GM12878 (cell line): ENCODE measurements at regions not wholly inside any gene's neighbourhood (a gene's known extent, or its start where the extent isn't known, plus 50 kb on each side); places are given as distances from the start of the nearest gene placed in this dataset.

Experiments used
- BACH1 ChIP-seq: fragments of 450-650 bp; IDR thresholded peaks from 2 replicates; pipeline ENCODE4 v1.6.1; 2017; ENCODE audit warnings: mild to moderate bottlenecking, borderline replicate concordance
- CEBPB ChIP-seq, 2 experiments: fragments of 150-350 bp in 1 of 2; IDR thresholded peaks; 2 replicates each; pipeline ENCODE4 v1.6.1; 2012 to 2014; ENCODE audit warnings: low read depth in 2 of 2, low read length in 2 of 2, borderline replicate concordance in 1 of 2, inconsistent platforms in 1 of 2
- EED ChIP-seq: sonication (generic); IDR thresholded peaks from 2 replicates; pipeline ENCODE4 v1.6.1; 2016; ENCODE audit warnings: antibody characterized with exemption, low read depth
- EP300 ChIP-seq, 2 experiments: fragments of 150-350 bp in 1 of 2; IDR thresholded peaks; 2 replicates each; pipeline ENCODE4 v1.6.1; 2011 to 2012; ENCODE audit warnings: low read depth in 2 of 2, low read length in 2 of 2, borderline replicate concordance in 1 of 2, improper control_type of control experiment in 1 of 2, inconsistent platforms in 1 of 2; ENCODE audit not compliant: control insufficient read depth in 1 of 2
- FOS ChIP-seq: IDR thresholded peaks from 3 replicates; pipeline ENCODE4 v1.6.1; 2011; ENCODE audit warnings: borderline replicate concordance; ENCODE audit not compliant: insufficient read length; ENCODE audit errors: extremely low read depth
- GABPA ChIP-seq: IDR thresholded peaks from 2 replicates; pipeline ENCODE4 v1.6.1; 2014; ENCODE audit warnings: antibody characterized with exemption, low read depth, mild to moderate bottlenecking, inconsistent platforms
- POLR2A ChIP-seq: IDR thresholded peaks from 2 replicates; pipeline ENCODE4 v1.6.1; 2011; ENCODE audit warnings: low read depth, mild to moderate bottlenecking, low read length
- RAD21 ChIP-seq: IDR thresholded peaks from 2 replicates; pipeline ENCODE4 v1.6.1; 2011; ENCODE audit warnings: mild to moderate bottlenecking, low read depth, low read length, moderate library complexity; ENCODE audit not compliant: insufficient read depth
- RAD51 ChIP-seq: fragments of 450-650 bp; IDR thresholded peaks from 2 replicates; pipeline ENCODE4 v1.6.1; 2016; ENCODE audit warnings: moderate library complexity, mild to moderate bottlenecking, inconsistent platforms
- SRF ChIP-seq, 2 experiments: IDR thresholded peaks; 2 replicates each; pipeline ENCODE4 v1.6.1; 2011; ENCODE audit warnings: low read depth in 2 of 2, low read length in 2 of 2, mild to moderate bottlenecking in 1 of 2, moderate library complexity in 1 of 2
- TF ChIP-seq, protein P1 (sequence below), 3 experiments: IDR thresholded peaks in 2 of 3; conservative IDR thresholded peaks in 1 of 3; 2 replicates each; pipeline ENCODE4 v1.5.1; 2011; ENCODE audit warnings: low read depth in 3 of 3, low read length in 3 of 3, mild to moderate bottlenecking in 3 of 3, control low read depth in 2 of 3, moderate library complexity in 2 of 3, inconsistent platforms in 1 of 3, mixed read lengths in 1 of 3; ENCODE audit not compliant: control insufficient read depth in 2 of 3, insufficient read depth in 1 of 3; ENCODE audit errors: extremely low read depth in 1 of 3
- TF ChIP-seq, protein P2 (sequence below): IDR thresholded peaks from 2 replicates; pipeline ENCODE4 v1.6.1; 2011; ENCODE audit warnings: mild to moderate bottlenecking, low read depth, low read length, moderate library complexity; ENCODE audit not compliant: insufficient replicate concordance

GRCh38 chr10:4456776-4457175, 369.2 kb upstream of the AKR1E2 start:
- TF ChIP-seq, protein P1, sequence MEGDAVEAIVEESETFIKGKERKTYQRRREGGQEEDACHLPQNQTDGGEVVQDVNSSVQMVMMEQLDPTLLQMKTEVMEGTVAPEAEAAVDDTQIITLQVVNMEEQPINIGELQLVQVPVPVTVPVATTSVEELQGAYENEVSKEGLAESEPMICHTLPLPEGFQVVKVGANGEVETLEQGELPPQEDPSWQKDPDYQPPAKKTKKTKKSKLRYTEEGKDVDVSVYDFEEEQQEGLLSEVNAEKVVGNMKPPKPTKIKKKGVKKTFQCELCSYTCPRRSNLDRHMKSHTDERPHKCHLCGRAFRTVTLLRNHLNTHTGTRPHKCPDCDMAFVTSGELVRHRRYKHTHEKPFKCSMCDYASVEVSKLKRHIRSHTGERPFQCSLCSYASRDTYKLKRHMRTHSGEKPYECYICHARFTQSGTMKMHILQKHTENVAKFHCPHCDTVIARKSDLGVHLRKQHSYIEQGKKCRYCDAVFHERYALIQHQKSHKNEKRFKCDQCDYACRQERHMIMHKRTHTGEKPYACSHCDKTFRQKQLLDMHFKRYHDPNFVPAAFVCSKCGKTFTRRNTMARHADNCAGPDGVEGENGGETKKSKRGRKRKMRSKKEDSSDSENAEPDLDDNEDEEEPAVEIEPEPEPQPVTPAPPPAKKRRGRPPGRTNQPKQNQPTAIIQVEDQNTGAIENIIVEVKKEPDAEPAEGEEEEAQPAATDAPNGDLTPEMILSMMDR (IDR thresholded peaks at IDR 0.05 in 2 of 3, conservative IDR thresholded peaks at IDR 0.05 in 1 of 3; ENCODE audit: control insufficient read depth in 2 of 3, extremely low read depth in 1 of 3, insufficient read depth in 1 of 3, low read depth in 3 of 3, low read length in 3 of 3), result no peak
- TF ChIP-seq RAD51 (no peak), RAD21 (no peak), EP300 (IDR thresholded peaks at IDR 0.05; ENCODE audit: borderline replicate concordance in 1 of 2, control insufficient read depth in 1 of 2, low read depth in 2 of 2, low read length in 2 of 2) (no peak), BACH1 (no peak), POLR2A (no peak), FOS (no peak), CEBPB (IDR thresholded peaks at IDR 0.05; ENCODE audit: borderline replicate concordance in 1 of 2, low read depth in 2 of 2, low read length in 2 of 2) (no peak), EED (no peak), SRF (IDR thresholded peaks at IDR 0.05; ENCODE audit: low read depth in 2 of 2, low read length in 2 of 2) (no peak), GABPA (no peak)
- TF ChIP-seq, protein P2, sequence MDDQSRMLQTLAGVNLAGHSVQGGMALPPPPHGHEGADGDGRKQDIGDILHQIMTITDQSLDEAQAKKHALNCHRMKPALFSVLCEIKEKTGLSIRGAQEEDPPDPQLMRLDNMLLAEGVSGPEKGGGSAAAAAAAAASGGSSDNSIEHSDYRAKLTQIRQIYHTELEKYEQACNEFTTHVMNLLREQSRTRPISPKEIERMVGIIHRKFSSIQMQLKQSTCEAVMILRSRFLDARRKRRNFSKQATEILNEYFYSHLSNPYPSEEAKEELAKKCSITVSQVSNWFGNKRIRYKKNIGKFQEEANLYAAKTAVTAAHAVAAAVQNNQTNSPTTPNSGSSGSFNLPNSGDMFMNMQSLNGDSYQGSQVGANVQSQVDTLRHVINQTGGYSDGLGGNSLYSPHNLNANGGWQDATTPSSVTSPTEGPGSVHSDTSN, result no peak
